ENCODE measurements at regions not wholly inside any gene's neighbourhood (a gene's known extent, or its start where the extent isn't known, plus 50 kb on each side); places are given as distances from the start of the nearest gene placed in this dataset.

DNA sequence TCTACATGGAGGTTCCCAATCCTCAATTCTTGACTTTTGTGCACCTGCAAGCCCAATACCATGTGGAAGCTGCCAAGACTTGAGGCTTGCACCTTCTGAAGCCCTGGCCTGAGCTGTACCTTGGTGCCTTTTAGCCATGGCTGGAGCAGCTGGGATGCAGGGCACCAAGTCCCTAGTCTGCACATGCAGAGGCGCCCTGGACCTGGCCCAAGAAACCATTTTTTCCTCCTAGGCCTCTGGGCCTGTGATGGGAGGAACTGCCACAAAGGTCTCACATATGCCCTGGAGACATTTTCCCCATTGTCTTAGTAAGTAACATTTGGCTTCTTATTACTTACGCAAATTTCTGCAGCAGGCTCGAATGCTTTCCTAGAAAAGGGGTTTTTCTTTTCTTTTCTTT lies 431.9 kb upstream of the ANO5 start:
- no peak overlapping the region for H3K27ac ChIP-seq (ENCODE audit: extremely low read length, insufficient read depth, low read length)
- 6% methylated on average over 2 of the region's 3 CpGs for WGBS (ENCODE audit: low lambda C conversion rate)

DNA sequence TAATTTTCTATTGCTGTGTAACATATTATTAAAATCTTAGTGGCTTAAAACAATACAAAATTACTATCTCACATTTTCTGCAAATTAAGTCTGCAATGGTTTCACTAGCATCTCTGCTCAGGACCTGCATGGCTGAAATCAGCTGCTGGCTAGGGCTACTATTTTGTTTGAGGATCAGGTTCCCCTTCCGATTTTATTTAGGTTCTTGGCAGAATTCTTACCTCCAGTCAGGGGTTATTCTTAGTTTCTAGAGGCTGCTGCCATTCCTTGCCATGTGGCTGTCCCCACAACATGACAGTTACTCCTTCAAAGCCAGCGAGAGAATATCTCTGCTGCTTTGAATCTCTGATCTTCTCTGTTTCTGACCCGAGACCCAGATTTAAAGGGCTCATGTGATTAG lies 424.5 kb upstream of the ANO5 start:
- Histone ChIP-seq H3K4me1 (ENCODE audit: insufficient read depth, low read length) (no peaks in the 10 kb centered on the region), H3K4me3 (replicated peaks in 1 of 3; ENCODE audit: insufficient read depth in 1 of 3, low read depth in 2 of 3, low read length in 3 of 3) (no peak overlapping the region), H2AFZ (ENCODE audit: low read length) (no peak overlapping the region), H3K36me3 (replicated peaks in 1 of 2; ENCODE audit: control insufficient read depth in 1 of 2, insufficient read depth in 2 of 2, low read length in 2 of 2) (no peaks in the 10 kb centered on the region), H3K9ac (ENCODE audit: insufficient read depth, low read depth, low read length) (no peak overlapping the region), H4K20me1 (ENCODE audit: insufficient read depth, low read length) (no peaks in the 10 kb centered on the region), H3K79me2 (ENCODE audit: insufficient read depth, low read length) (no peaks in the 10 kb centered on the region), H3K4me2 (ENCODE audit: low read depth, low read length) (no peak overlapping the region), H3K27me3 (ENCODE audit: control insufficient read depth in 1 of 2, insufficient read depth in 2 of 2, low read length in 2 of 2) (no peaks in the 10 kb centered on the region), H3K27ac (ENCODE audit: extremely low read length, insufficient read depth, low read length) (no peak overlapping the region), H3K9me3 (ENCODE audit: low read length) (peaks cover 20% of the 10 kb centered on the region)
- ChIA-PET POLR2A (no interaction called here), CTCF (ENCODE audit: low intra/inter-chr PET ratio, low total read pairs) (no interaction called here)
- WGBS (ENCODE audit: low lambda C conversion rate): 0% methylated on average over 3 of the region's 3 CpGs
- in situ Hi-C loops (cut with HindIII; ENCODE audit: extremely low pct_ligation_motif_present, low pct_unique_long_range_greater_than_20kb) (no loop called here), intact Hi-C loops (cut with micrococcal nuclease; ENCODE audit: unreplicated experiment) (no loop called here)
- FAIRE-seq (no peak), DNase-seq (ENCODE audit: low spot score) (no peak), ATAC-seq (no peak)
- no TSS peak for BruUV-seq (replicated peaks)
- TF ChIP-seq SP4 (CRISPR knock-in tag; IDR thresholded peaks at IDR 0.05): no peak
- TF ChIP-seq JUN (CRISPR knock-in tag; IDR thresholded peaks at IDR 0.05): no peak
- TF ChIP-seq SAFB2 (CRISPR knock-in tag; IDR thresholded peaks at IDR 0.05; ENCODE audit: borderline replicate concordance, low read depth): no peak
- no peak for TF ChIP-seq ZZZ3 (CRISPR knock-in tag; IDR thresholded peaks at IDR 0.05; ENCODE audit: borderline replicate concordance)
- no peak for TF ChIP-seq ZNF232 (CRISPR knock-in tag; IDR thresholded peaks at IDR 0.05; ENCODE audit: borderline replicate concordance)
- TF ChIP-seq, protein P1, sequence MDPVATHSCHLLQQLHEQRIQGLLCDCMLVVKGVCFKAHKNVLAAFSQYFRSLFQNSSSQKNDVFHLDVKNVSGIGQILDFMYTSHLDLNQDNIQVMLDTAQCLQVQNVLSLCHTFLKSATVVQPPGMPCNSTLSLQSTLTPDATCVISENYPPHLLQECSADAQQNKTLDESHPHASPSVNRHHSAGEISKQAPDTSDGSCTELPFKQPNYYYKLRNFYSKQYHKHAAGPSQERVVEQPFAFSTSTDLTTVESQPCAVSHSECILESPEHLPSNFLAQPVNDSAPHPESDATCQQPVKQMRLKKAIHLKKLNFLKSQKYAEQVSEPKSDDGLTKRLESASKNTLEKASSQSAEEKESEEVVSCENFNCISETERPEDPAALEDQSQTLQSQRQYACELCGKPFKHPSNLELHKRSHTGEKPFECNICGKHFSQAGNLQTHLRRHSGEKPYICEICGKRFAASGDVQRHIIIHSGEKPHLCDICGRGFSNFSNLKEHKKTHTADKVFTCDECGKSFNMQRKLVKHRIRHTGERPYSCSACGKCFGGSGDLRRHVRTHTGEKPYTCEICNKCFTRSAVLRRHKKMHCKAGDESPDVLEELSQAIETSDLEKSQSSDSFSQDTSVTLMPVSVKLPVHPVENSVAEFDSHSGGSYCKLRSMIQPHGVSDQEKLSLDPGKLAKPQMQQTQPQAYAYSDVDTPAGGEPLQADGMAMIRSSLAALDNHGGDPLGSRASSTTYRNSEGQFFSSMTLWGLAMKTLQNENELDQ (CRISPR knock-in tag; IDR thresholded peaks at IDR 0.05; ENCODE audit: borderline replicate concordance): no peak
- TF ChIP-seq, protein P2, sequence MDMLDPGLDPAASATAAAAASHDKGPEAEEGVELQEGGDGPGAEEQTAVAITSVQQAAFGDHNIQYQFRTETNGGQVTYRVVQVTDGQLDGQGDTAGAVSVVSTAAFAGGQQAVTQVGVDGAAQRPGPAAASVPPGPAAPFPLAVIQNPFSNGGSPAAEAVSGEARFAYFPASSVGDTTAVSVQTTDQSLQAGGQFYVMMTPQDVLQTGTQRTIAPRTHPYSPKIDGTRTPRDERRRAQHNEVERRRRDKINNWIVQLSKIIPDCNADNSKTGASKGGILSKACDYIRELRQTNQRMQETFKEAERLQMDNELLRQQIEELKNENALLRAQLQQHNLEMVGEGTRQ (IDR thresholded peaks at IDR 0.05; ENCODE audit: low read depth, low read length): no peak
- TF ChIP-seq, protein P2 (CRISPR knock-in tag; IDR thresholded peaks at IDR 0.05; ENCODE audit: borderline replicate concordance): no peak

More for the DNA sequence above, 431.9 kb upstream of the ANO5 start:
- H3K9me3 ChIP-seq (ENCODE audit: low read length): peaks cover 51% of the 10 kb centered on the region
- ChIA-PET POLR2A (no interaction called here), CTCF (ENCODE audit: low intra/inter-chr PET ratio, low total read pairs) (no interaction called here)
- H3K4me3 ChIP-seq (replicated peaks in 1 of 3; ENCODE audit: insufficient read depth in 1 of 3, low read depth in 2 of 3, low read length in 3 of 3): no peak overlapping the region
- H3K27me3 ChIP-seq (ENCODE audit: control insufficient read depth in 1 of 2, insufficient read depth in 2 of 2, low read length in 2 of 2): no peaks in the 10 kb centered on the region; a peak in 1 of 5 replicates
- no peak for TF ChIP-seq AHR (CRISPR knock-in tag; IDR thresholded peaks at IDR 0.05)
- TF ChIP-seq JUN (CRISPR knock-in tag; IDR thresholded peaks at IDR 0.05): no peak
- TF ChIP-seq, protein P3, sequence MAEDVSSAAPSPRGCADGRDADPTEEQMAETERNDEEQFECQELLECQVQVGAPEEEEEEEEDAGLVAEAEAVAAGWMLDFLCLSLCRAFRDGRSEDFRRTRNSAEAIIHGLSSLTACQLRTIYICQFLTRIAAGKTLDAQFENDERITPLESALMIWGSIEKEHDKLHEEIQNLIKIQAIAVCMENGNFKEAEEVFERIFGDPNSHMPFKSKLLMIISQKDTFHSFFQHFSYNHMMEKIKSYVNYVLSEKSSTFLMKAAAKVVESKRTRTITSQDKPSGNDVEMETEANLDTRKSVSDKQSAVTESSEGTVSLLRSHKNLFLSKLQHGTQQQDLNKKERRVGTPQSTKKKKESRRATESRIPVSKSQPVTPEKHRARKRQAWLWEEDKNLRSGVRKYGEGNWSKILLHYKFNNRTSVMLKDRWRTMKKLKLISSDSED (CRISPR knock-in tag; IDR thresholded peaks at IDR 0.05): no peak
- no peak for TF ChIP-seq TAF15 (IDR thresholded peaks at IDR 0.05; ENCODE audit: low read depth, low read length, poor library complexity, severe bottlenecking)
- TF ChIP-seq SOX13 (IDR thresholded peaks at IDR 0.05): no peak
- TF ChIP-seq SOX13 (CRISPR knock-in tag; conservative IDR thresholded peaks at IDR 0.05 in 1 of 2, IDR thresholded peaks at IDR 0.05 in 1 of 2): no peak
- TF ChIP-seq ZNF841 (CRISPR knock-in tag; IDR thresholded peaks at IDR 0.05; ENCODE audit: borderline replicate concordance): no peak
- no peak for TF ChIP-seq ZNF558 (CRISPR knock-in tag; IDR thresholded peaks at IDR 0.05; ENCODE audit: borderline replicate concordance)
- no peak for TF ChIP-seq ZNF747 (CRISPR knock-in tag; IDR thresholded peaks at IDR 0.05; ENCODE audit: borderline replicate concordance)
- TF ChIP-seq PAWR (CRISPR knock-in tag; IDR thresholded peaks at IDR 0.05; ENCODE audit: borderline replicate concordance): no peak
- no peak for TF ChIP-seq KDM4B (CRISPR knock-in tag; IDR thresholded peaks at IDR 0.05)
- no peak for TF ChIP-seq ATF7-NPFF (CRISPR knock-in tag; IDR thresholded peaks at IDR 0.05; ENCODE audit: low read depth)
- in situ Hi-C loops (cut with HindIII; ENCODE audit: extremely low pct_ligation_motif_present, low pct_unique_long_range_greater_than_20kb) (no loop called here), intact Hi-C loops (cut with micrococcal nuclease; ENCODE audit: unreplicated experiment) (no loop called here)
- H3K79me2 ChIP-seq (ENCODE audit: insufficient read depth, low read length): no peaks in the 10 kb centered on the region
- no peaks in the 10 kb centered on the region for H3K4me1 ChIP-seq (ENCODE audit: insufficient read depth, low read length)
- BruUV-seq (replicated peaks): no TSS peak
- DNase-seq (ENCODE audit: low spot score) (no peak), FAIRE-seq (no peak), ATAC-seq (no peak)
- no peak overlapping the region for H3K9ac ChIP-seq (ENCODE audit: insufficient read depth, low read depth, low read length)
- H2AFZ ChIP-seq (ENCODE audit: low read length): no peak overlapping the region
- H4K20me1 ChIP-seq (ENCODE audit: insufficient read depth, low read length): no peaks in the 10 kb centered on the region
- no peak overlapping the region for H3K4me2 ChIP-seq (ENCODE audit: low read depth, low read length)
- no peaks in the 10 kb centered on the region for H3K36me3 ChIP-seq (replicated peaks in 1 of 2; ENCODE audit: control insufficient read depth in 1 of 2, insufficient read depth in 2 of 2, low read length in 2 of 2)
